ENCODE measurements at regions not wholly inside any gene's neighbourhood (a gene's known extent, or its start where the extent isn't known, plus 50 kb on each side); places are given as distances from the start of the nearest gene placed in this dataset.
"Not testable (repeated sequence)": the region's sequence is repeated elsewhere in the genome, so short reads cannot be mapped to it uniquely, and the experiment has no call there.

- H3K27ac Mint-ChIP-seq: peak overlapping the region in 1 of 2 donors; percentile 77
- H3K4me1 Mint-ChIP-seq; H3K36me3 ChIP-seq (ENCODE audit: control insufficient read depth in 2 of 2, extremely low read depth in 1 of 2, insufficient read depth in 1 of 2, low read length in 1 of 2); H3K27ac ChIP-seq (ENCODE audit: low read length); H3K4me1 ChIP-seq (ENCODE audit: control insufficient read depth in 1 of 2, extremely low read depth in 1 of 2, insufficient read depth in 2 of 2, low read length in 2 of 2); H3K27me3 ChIP-seq (replicated peaks in 1 of 2; ENCODE audit: control insufficient read depth in 2 of 2, extremely low read depth in 1 of 2, insufficient read depth in 2 of 2, low read length in 1 of 2); H3K9me3 ChIP-seq; POLR2A ChIA-PET; H3K4me3 Mint-ChIP-seq; CTCF ChIA-PET; ATAC-seq (replicated peaks in 1 of 4); H3K36me3 Mint-ChIP-seq; H3K4me3 ChIP-seq (ENCODE audit: control insufficient read depth in 1 of 2, extremely low read depth in 1 of 2, low read length in 1 of 2); H3K27me3 Mint-ChIP-seq: not testable (repeated sequence)
- peak in 2 of 35 experiments; percentile 1 to 4 for DNase-seq
- WGBS (ENCODE audit: insufficient coverage): 83% methylated on average over 2 of the region's 9 CpGs
- peaks cover 0 to 20% (median 8%) of the 10 kb centered on the region in 3 donors for H3K9me3 Mint-ChIP-seq
Measured at GRCh38 chr10:76815505-76815904, 822.1 kb downstream of the KCNMA1 start.

- peaks cover 0 to 3% of the 10 kb centered on the region in 2 donors for H3K27me3 Mint-ChIP-seq
- H3K4me1 ChIP-seq (ENCODE audit: control insufficient read depth in 1 of 2, extremely low read depth in 1 of 2, insufficient read depth in 2 of 2, low read length in 2 of 2): no peaks in the 10 kb centered on the region
- H3K27ac ChIP-seq (ENCODE audit: low read length): no peak overlapping the region
- DNase-seq (no peak), ATAC-seq (replicated peaks in 1 of 4) (no peak)
- H3K4me3 Mint-ChIP-seq: no peak overlapping the region
- ChIA-PET POLR2A (no interaction called here), CTCF (no interaction called here)
- H3K27me3 ChIP-seq (replicated peaks in 1 of 2; ENCODE audit: control insufficient read depth in 2 of 2, extremely low read depth in 1 of 2, insufficient read depth in 2 of 2, low read length in 1 of 2): no peaks in the 10 kb centered on the region
- no peaks in the 10 kb centered on the region for H3K36me3 ChIP-seq (ENCODE audit: control insufficient read depth in 2 of 2, extremely low read depth in 1 of 2, insufficient read depth in 1 of 2, low read length in 1 of 2)
- peaks cover 0 to 7% (median 6%) of the 10 kb centered on the region in 3 donors for H3K9me3 Mint-ChIP-seq
- H3K27ac Mint-ChIP-seq: no peak overlapping the region
- H3K4me1 Mint-ChIP-seq: no peaks in the 10 kb centered on the region
- no peaks in the 10 kb centered on the region for H3K36me3 Mint-ChIP-seq
- no peak overlapping the region for H3K4me3 ChIP-seq (ENCODE audit: control insufficient read depth in 1 of 2, extremely low read depth in 1 of 2, low read length in 1 of 2)
- peaks cover 2% of the 10 kb centered on the region for H3K9me3 ChIP-seq
Measured at GRCh38 chr10:76811430-76811829, 826.2 kb downstream of the KCNMA1 start.

GRCh38 chr10:76788452-76788811 lies 849.2 kb downstream of the KCNMA1 start:
- Histone ChIP-seq H3K27ac (ENCODE audit: low read length) (no peak overlapping the region), H3K36me3 (ENCODE audit: control insufficient read depth in 2 of 2, extremely low read depth in 1 of 2, insufficient read depth in 1 of 2, low read length in 1 of 2) (no peaks in the 10 kb centered on the region), H3K4me1 (ENCODE audit: control insufficient read depth in 1 of 2, extremely low read depth in 1 of 2, insufficient read depth in 2 of 2, low read length in 2 of 2) (no peaks in the 10 kb centered on the region), H3K27me3 (replicated peaks in 1 of 2; ENCODE audit: control insufficient read depth in 2 of 2, extremely low read depth in 1 of 2, insufficient read depth in 2 of 2, low read length in 1 of 2) (no peaks in the 10 kb centered on the region), H3K9me3 (no peaks in the 10 kb centered on the region), H3K4me3 (ENCODE audit: control insufficient read depth in 1 of 2, extremely low read depth in 1 of 2, low read length in 1 of 2) (no peak overlapping the region)
- ChIA-PET CTCF (no interaction called here), POLR2A (no interaction called here)
- Mint-ChIP-seq H3K27ac (no peak overlapping the region), H3K4me1 (no peaks in the 10 kb centered on the region), H3K9me3 (peaks cover 4 to 9% (median 9%) of the 10 kb centered on the region in 3 donors), H3K36me3 (no peaks in the 10 kb centered on the region), H3K27me3 (no peaks in the 10 kb centered on the region), H3K4me3 (no peak overlapping the region)
- DNase-seq: no peak
- ATAC-seq (replicated peaks in 1 of 4): no peak
- no CpG with 5 or more reads among the region's 4 CpGs for WGBS (ENCODE audit: insufficient coverage)

- ATAC-seq (replicated peaks in 1 of 4): no peak
- Mint-ChIP-seq H3K9me3 (peaks cover 4 to 10% (median 9%) of the 10 kb centered on the region in 3 donors), H3K36me3 (no peaks in the 10 kb centered on the region), H3K4me1 (no peaks in the 10 kb centered on the region), H3K4me3 (no peak overlapping the region), H3K27me3 (no peaks in the 10 kb centered on the region), H3K27ac (no peak overlapping the region)
- Histone ChIP-seq H3K27ac (ENCODE audit: low read length) (no peak overlapping the region), H3K9me3 (no peaks in the 10 kb centered on the region), H3K27me3 (replicated peaks in 1 of 2; ENCODE audit: control insufficient read depth in 2 of 2, extremely low read depth in 1 of 2, insufficient read depth in 2 of 2, low read length in 1 of 2) (no peaks in the 10 kb centered on the region), H3K4me3 (ENCODE audit: control insufficient read depth in 1 of 2, extremely low read depth in 1 of 2, low read length in 1 of 2) (no peak overlapping the region), H3K4me1 (ENCODE audit: control insufficient read depth in 1 of 2, extremely low read depth in 1 of 2, insufficient read depth in 2 of 2, low read length in 2 of 2) (no peaks in the 10 kb centered on the region), H3K36me3 (ENCODE audit: control insufficient read depth in 2 of 2, extremely low read depth in 1 of 2, insufficient read depth in 1 of 2, low read length in 1 of 2) (no peaks in the 10 kb centered on the region)
- no CpG with 5 or more reads among the region's 3 CpGs for WGBS (ENCODE audit: insufficient coverage)
- POLR2A ChIA-PET: no interaction called here
- CTCF ChIA-PET: no interaction called here
- DNase-seq: no peak
Measured at GRCh38 chr10:76787746-76788451, 849.7 kb downstream of the KCNMA1 start.

GRCh38 chr10:76786504-76787072 lies 851.0 kb downstream of the KCNMA1 start:
- no peak overlapping the region for H3K4me3 Mint-ChIP-seq
- H3K36me3 Mint-ChIP-seq: no peaks in the 10 kb centered on the region
- Histone ChIP-seq H3K9me3 (no peaks in the 10 kb centered on the region), H3K27me3 (replicated peaks in 1 of 2; ENCODE audit: control insufficient read depth in 2 of 2, extremely low read depth in 1 of 2, insufficient read depth in 2 of 2, low read length in 1 of 2) (no peaks in the 10 kb centered on the region), H3K27ac (ENCODE audit: low read length) (no peak overlapping the region), H3K4me3 (ENCODE audit: control insufficient read depth in 1 of 2, extremely low read depth in 1 of 2, low read length in 1 of 2) (no peak overlapping the region), H3K36me3 (ENCODE audit: control insufficient read depth in 2 of 2, extremely low read depth in 1 of 2, insufficient read depth in 1 of 2, low read length in 1 of 2) (no peaks in the 10 kb centered on the region), H3K4me1 (ENCODE audit: control insufficient read depth in 1 of 2, extremely low read depth in 1 of 2, insufficient read depth in 2 of 2, low read length in 2 of 2) (no peaks in the 10 kb centered on the region)
- no peak for ATAC-seq (replicated peaks in 1 of 4)
- DNase-seq: no peak
- POLR2A ChIA-PET: no interaction called here
- no CpG with 5 or more reads among the region's 4 CpGs for WGBS (ENCODE audit: insufficient coverage)
- H3K27ac Mint-ChIP-seq: no peak overlapping the region
- no peaks in the 10 kb centered on the region for H3K4me1 Mint-ChIP-seq
- CTCF ChIA-PET: interaction anchor here in 1 of 2 donors (0.6 kb wide), 1 partner anchor 746 kb away, joined by 4 read pairs; no protein-coding TSS in a partner anchor
- H3K27me3 Mint-ChIP-seq: no peaks in the 10 kb centered on the region
- peaks cover 7 to 11% (median 9%) of the 10 kb centered on the region in 3 donors for H3K9me3 Mint-ChIP-seq

- POLR2A ChIA-PET: no interaction called here
- CTCF ChIA-PET: no interaction called here
- ATAC-seq (replicated peaks in 1 of 4) (no peak), DNase-seq (no peak)
- Histone ChIP-seq H3K4me1 (ENCODE audit: control insufficient read depth in 1 of 2, extremely low read depth in 1 of 2, insufficient read depth in 2 of 2, low read length in 2 of 2) (no peaks in the 10 kb centered on the region), H3K36me3 (ENCODE audit: control insufficient read depth in 2 of 2, extremely low read depth in 1 of 2, insufficient read depth in 1 of 2, low read length in 1 of 2) (no peaks in the 10 kb centered on the region), H3K27ac (ENCODE audit: low read length) (no peak overlapping the region), H3K27me3 (replicated peaks in 1 of 2; ENCODE audit: control insufficient read depth in 2 of 2, extremely low read depth in 1 of 2, insufficient read depth in 2 of 2, low read length in 1 of 2) (no peaks in the 10 kb centered on the region), H3K9me3 (no peaks in the 10 kb centered on the region), H3K4me3 (ENCODE audit: control insufficient read depth in 1 of 2, extremely low read depth in 1 of 2, low read length in 1 of 2) (no peak overlapping the region)
- Mint-ChIP-seq H3K9me3 (peaks cover 6 to 8% (median 8%) of the 10 kb centered on the region in 3 donors), H3K27me3 (no peaks in the 10 kb centered on the region), H3K4me1 (no peaks in the 10 kb centered on the region), H3K4me3 (no peak overlapping the region), H3K27ac (no peak overlapping the region), H3K36me3 (no peaks in the 10 kb centered on the region)
- no CpG with 5 or more reads among the region's 1 CpG for WGBS (ENCODE audit: insufficient coverage)
Measured at GRCh38 chr10:76784076-76784475, 853.5 kb downstream of the KCNMA1 start.
